ENCODE measurements at regions not wholly inside any gene's neighbourhood (a gene's known extent, or its start where the extent isn't known, plus 50 kb on each side); places are given as distances from the start of the nearest gene placed in this dataset.

GRCh38 chr18:45403341-45404049 lies 211.8 kb upstream of the SLC14A2 start:
- DNase-seq (ENCODE audit: insufficient read length, low spot score) = no peak
- no peak for TF ChIP-seq POLR2A (IDR thresholded peaks at IDR 0.05; ENCODE audit: low read depth, low read length)

GRCh38 chr18:45408218-45408617 lies 207.1 kb upstream of the SLC14A2 start:
- TF ChIP-seq POLR2A (IDR thresholded peaks at IDR 0.05; ENCODE audit: low read depth, low read length) = no peak
- FAIRE-seq = no peak

More at GRCh38 chr18:45403341-45404049, 211.8 kb upstream of the SLC14A2 start:
- no peak for FAIRE-seq

GRCh38 chr18:45409971-45410370 lies 205.3 kb upstream of the SLC14A2 start:
- DNase-seq (ENCODE audit: insufficient read length, low spot score) = no peak
- FAIRE-seq = no peak
- TF ChIP-seq POLR2A (IDR thresholded peaks at IDR 0.05; ENCODE audit: low read depth, low read length) = no peak

More at GRCh38 chr18:45408218-45408617, 207.1 kb upstream of the SLC14A2 start:
- DNase-seq (ENCODE audit: insufficient read length, low spot score) = no peak

- no peak for FAIRE-seq
- no peak for TF ChIP-seq POLR2A (IDR thresholded peaks at IDR 0.05; ENCODE audit: low read depth, low read length)
- DNase-seq (ENCODE audit: insufficient read length, low spot score) = no peak
These were observed 202.7 kb upstream of the SLC14A2 start for GRCh38 chr18:45412577-45412976.

- no peak for DNase-seq (ENCODE audit: insufficient read length, low spot score)
- no peak for FAIRE-seq
These were observed 202.0 kb upstream of the SLC14A2 start for GRCh38 chr18:45413180-45413836.

GRCh38 chr18:45415614-45416013 lies 199.7 kb upstream of the SLC14A2 start:
- DNase-seq (ENCODE audit: insufficient read length, low spot score) = no peak
- TF ChIP-seq POLR2A (IDR thresholded peaks at IDR 0.05; ENCODE audit: low read depth, low read length) = no peak
- FAIRE-seq = no peak

More at GRCh38 chr18:45413180-45413836, 202.0 kb upstream of the SLC14A2 start:
- TF ChIP-seq POLR2A (IDR thresholded peaks at IDR 0.05; ENCODE audit: low read depth, low read length) = no peak

- no peak for TF ChIP-seq POLR2A (IDR thresholded peaks at IDR 0.05; ENCODE audit: low read depth, low read length)
- FAIRE-seq = no peak
- no peak for DNase-seq (ENCODE audit: insufficient read length, low spot score)
These were observed 199.1 kb upstream of the SLC14A2 start for GRCh38 chr18:45416168-45416567.

GRCh38 chr18:45417392-45417791 lies 197.9 kb upstream of the SLC14A2 start:
- FAIRE-seq = no peak
- no peak for TF ChIP-seq POLR2A (IDR thresholded peaks at IDR 0.05; ENCODE audit: low read depth, low read length)

GRCh38 chr18:45423659-45424058 lies 191.6 kb upstream of the SLC14A2 start:
- no peak for DNase-seq (ENCODE audit: insufficient read length, low spot score)
- no peak for FAIRE-seq
- no peak for TF ChIP-seq POLR2A (IDR thresholded peaks at IDR 0.05; ENCODE audit: low read depth, low read length)

More at GRCh38 chr18:45417392-45417791, 197.9 kb upstream of the SLC14A2 start:
- DNase-seq (ENCODE audit: insufficient read length, low spot score) = no peak

- TF ChIP-seq POLR2A (IDR thresholded peaks at IDR 0.05; ENCODE audit: low read depth, low read length) = no peak
- FAIRE-seq (no peak), DNase-seq (ENCODE audit: insufficient read length, low spot score) (no peak)
These were observed 185.2 kb upstream of the SLC14A2 start for GRCh38 chr18:45430041-45430440.

GRCh38 chr18:45435810-45436209 lies 179.5 kb upstream of the SLC14A2 start:
- FAIRE-seq = no peak
- TF ChIP-seq POLR2A (IDR thresholded peaks at IDR 0.05; ENCODE audit: low read depth, low read length) = no peak
- DNase-seq (ENCODE audit: insufficient read length, low spot score) = no peak

GRCh38 chr18:45437366-45437765 lies 177.9 kb upstream of the SLC14A2 start:
- DNase-seq (ENCODE audit: insufficient read length, low spot score) = no peak
- no peak for FAIRE-seq
- TF ChIP-seq POLR2A (IDR thresholded peaks at IDR 0.05; ENCODE audit: low read depth, low read length) = no peak

GRCh38 chr18:45439851-45440645 lies 175.2 kb upstream of the SLC14A2 start:
- DNase-seq (ENCODE audit: insufficient read length, low spot score) (no peak), FAIRE-seq (no peak)
- no peak for TF ChIP-seq POLR2A (IDR thresholded peaks at IDR 0.05; ENCODE audit: low read depth, low read length)

All from H54 (cell line).